ENCODE measurements at regions not wholly inside any gene's neighbourhood (a gene's known extent, or its start where the extent isn't known, plus 50 kb on each side); places are given as distances from the start of the nearest gene placed in this dataset.
"Not testable (repeated sequence)": the region's sequence is repeated elsewhere in the genome, so short reads cannot be mapped to it uniquely, and the experiment has no call there.

DNA sequence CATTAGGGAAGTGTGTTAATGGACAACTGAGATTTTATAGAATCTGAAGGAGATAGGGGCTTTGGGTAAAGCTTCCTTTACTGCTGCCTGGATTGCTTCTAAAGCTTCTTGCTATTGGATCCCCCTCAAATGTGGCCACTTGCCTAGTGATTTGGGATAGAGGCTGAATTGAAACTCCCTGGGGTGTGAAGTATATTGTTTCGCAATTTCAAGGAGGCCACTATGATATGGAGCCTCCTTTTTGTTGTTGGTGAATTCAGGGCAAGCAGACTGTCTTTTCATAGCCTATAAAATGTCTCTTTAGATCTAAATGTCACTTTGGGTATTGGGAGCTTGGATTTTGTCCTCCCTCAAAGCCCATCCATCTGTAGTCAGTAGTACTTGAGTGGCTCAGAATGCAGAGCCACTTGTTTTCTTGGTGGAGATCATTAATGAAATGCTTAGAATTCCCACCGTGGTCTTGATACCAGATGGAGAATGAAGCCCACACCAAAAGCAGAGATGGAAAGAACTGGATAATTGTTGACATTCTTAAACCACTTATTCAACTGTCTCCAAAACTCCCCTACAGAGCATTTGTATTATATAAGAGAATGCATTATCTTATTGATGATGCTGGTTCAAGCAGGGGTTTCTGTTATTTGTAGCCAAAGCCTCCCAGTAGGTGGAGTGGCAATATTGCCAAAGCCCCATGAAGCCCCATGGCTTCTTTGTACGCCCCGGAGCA lies 144.3 kb upstream of the KCNE2 start:
- DNase-seq, result no peak

GRCh38 chr21:34220556-34221195 lies 143.1 kb upstream of the KCNE2 start:
- no peak for DNase-seq

GRCh38 chr21:34221331-34222030 lies 142.3 kb upstream of the KCNE2 start:
- DNase-seq, result no peak

GRCh38 chr21:34222031-34222335 lies 141.8 kb upstream of the KCNE2 start:
- DNase-seq, result no peak

- no peak for DNase-seq
Measured at GRCh38 chr21:34223376-34223775, 140.4 kb upstream of the KCNE2 start.

- DNase-seq, result no peak
Measured at GRCh38 chr21:34227386-34227852, 136.4 kb upstream of the KCNE2 start.

DNA sequence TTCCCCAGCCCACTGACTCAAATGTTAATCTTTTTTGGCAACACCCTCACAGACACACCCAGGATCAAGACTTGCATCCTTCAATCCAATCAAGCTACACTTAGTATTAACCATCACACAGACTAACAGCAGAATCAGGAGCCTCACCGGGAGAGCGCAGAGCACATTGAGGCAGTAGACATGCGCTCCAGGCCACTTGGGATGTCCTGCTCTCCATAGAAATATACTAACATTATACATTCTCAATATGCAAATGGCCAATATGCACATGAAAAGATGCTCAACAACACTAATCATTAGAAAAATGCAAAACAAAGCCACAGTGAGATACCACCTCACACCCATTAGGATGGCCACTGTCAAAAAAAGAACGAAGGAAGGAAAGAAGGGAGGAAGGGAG lies 135.0 kb upstream of the KCNE2 start:
- peak; percentile 39 for DNase-seq

DNA sequence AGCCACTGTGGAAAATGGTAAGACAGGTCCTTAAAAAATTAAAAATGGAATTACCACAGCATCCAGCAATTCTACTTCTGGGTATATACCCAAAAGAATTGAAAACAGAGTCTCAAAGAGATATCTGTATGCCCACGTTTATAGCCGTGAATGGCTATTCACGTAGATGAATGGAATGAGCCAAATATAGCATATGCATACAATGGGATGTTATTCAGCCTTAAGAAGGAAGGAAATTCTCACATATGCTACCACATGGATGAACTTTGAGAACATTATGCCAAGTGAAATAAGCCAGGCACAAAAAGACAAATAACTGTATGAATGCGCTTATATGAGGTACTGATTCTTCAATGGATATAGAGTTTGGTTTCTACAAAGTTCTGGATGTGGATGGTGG lies 134.5 kb upstream of the KCNE2 start:
- no peak for DNase-seq

DNA sequence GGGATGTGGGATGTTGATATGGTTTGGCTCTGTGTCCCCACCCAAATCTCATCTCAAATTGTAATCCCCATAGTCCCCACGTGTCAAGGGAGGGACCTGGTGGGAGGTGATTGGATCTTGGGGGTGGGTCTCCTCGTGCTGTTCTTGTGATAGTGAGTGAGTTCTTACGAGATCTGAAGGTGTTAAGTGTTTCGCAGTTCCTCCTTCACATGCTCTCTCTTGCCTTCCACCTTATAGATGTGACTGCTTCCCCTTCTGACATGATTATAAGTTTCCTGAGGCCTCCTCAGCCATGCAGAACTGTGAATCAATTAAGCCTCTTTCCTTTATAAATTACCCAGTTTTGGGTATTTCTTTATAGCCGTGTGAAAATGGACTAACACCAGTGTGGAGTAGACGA lies 130.1 kb upstream of the KCNE2 start:
- not testable (repeated sequence) for DNase-seq

GRCh38 chr21:34235514-34235913 lies 128.3 kb upstream of the KCNE2 start:
- peak; percentile 4 for DNase-seq

GRCh38 chr21:34242973-34243372 lies 120.8 kb upstream of the KCNE2 start:
- DNase-seq, result no peak

DNA sequence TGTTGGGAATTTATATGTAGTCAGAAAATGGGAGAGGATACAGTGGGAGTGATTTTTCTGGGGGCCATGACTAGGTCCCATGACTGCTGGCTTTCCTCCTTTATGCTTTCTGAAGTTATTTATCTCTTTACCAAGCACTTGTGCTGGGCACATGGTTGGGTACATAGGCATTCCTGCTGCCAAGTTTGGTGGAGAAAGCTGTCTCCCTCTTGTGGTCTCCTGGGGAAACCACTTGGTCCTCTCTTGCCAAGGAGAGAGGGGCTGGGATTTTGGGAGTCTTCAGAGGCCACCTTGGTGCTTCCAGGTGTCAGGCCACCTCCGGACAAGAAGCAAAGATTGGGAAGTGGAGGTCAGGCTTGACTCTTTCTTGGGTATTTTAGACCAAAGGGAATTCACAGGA lies 120.2 kb upstream of the KCNE2 start:
- peak; percentile 60 for DNase-seq

- no peak for DNase-seq
Measured at GRCh38 chr21:34252751-34253150, 111.1 kb upstream of the KCNE2 start.

GRCh38 chr21:34255073-34255472 lies 108.7 kb upstream of the KCNE2 start:
- DNase-seq, result no peak

DNA sequence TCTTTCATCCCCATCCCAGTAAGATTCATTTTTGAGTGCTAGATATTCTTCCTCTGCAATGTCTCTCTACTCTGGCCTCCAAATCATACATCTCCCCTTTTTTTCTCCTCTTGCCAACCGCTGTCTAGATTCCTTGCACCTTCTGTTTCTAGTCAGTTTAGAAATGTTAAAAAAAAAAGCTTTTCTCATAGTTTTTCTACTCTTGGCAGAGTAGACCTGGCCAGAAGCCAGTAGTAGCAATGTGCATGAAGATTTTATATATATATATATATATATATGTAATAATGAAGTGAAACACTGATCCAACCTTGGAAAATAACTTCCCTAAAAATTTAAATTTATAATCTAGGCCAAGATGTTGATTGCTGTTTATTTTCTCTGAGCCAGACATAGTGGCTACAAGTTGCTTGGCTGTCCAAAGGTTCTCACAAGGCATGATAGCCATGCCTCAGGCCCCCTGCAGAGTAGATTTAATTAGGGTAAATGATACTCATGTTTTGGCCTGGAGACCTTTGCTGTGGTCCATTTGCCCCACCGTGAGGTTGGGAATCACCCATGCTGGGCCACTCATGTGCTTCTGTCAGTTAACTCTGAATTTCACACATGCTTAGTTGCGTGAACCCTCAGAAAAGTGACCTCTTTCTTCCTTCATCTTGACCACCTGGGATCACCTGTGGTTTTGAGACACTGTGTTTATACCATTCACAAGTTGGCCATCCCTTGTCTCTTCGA lies 103.4 kb upstream of the KCNE2 start:
- DNase-seq, result no peak

DNA sequence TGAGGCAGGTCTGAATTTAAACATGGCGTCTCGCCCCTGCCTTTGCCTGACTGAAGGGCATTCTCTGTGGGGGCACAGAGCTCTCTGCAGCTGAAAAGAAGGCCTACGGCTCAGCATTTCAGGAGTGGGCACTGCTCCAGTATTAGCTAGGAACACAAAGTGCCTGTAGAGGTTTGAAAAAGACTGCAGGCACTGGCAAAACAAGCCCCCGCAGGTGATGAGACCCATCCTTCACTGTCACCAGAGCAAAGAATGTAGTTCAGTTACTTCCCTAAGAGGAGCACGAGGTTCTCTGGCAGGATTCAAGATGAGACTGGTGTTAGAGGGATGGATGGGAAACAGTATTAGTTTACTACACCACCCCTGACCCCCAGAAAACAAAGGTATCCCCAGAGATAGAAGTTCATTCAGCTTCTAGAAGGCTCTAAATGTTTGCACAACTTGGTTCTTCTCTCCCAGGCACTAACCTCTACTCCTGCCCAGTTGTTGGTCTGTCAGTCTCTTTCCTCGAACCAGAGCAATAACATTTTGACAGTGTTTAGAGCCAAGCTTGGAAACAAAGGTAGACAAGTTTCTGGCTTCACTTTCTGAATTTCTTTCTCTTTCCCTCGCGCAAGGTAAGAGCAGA lies 101.9 kb upstream of the KCNE2 start:
- DNase-seq, result no peak

- DNase-seq, result no peak
Measured at GRCh38 chr21:34262469-34262845, 101.3 kb upstream of the KCNE2 start.

GRCh38 chr21:34263629-34264028 lies 100.2 kb upstream of the KCNE2 start:
- no peak for DNase-seq

DNA sequence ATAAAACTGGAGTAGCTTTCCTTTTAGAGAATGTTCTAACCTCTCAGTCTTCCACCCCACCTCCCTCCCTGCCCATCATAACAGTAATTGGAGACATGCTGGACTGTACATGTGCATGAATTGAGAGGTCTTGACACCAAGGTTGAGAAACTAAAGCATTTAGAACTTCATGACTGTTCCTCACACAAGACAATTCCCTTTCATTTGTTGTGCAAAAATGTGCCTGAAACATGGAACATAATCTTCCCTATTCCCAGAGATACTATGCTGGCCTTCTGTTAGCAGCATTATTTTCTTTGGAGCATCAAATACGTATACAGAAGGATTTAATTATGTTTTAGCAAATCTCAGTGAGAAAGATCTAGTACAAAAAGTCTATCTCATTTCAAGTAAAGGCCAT lies 97.5 kb upstream of the KCNE2 start:
- DNase-seq, result no peak

DNA sequence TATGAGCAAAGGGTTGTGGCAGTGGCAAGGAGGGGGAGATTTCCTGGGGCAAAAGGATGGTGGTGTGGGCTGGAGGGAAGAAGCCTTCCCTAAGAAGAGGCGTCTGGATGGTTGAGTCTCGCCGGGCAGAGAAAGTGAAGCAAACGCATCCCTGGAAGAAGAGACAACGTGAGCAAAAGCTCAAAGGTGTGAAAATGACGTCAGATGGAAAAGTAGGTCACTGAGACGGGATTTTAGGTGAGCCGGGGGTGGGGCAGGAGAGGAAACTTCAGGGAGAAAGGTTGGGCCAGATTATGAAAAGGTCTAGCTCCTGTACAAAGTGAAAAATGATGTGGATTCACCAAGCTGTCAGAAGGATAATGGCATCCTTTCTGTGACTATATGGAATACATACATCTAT lies 95.3 kb upstream of the KCNE2 start:
- no peak for DNase-seq

GRCh38 chr21:34270411-34270810 lies 93.4 kb upstream of the KCNE2 start:
- DNase-seq, result no peak

DNA sequence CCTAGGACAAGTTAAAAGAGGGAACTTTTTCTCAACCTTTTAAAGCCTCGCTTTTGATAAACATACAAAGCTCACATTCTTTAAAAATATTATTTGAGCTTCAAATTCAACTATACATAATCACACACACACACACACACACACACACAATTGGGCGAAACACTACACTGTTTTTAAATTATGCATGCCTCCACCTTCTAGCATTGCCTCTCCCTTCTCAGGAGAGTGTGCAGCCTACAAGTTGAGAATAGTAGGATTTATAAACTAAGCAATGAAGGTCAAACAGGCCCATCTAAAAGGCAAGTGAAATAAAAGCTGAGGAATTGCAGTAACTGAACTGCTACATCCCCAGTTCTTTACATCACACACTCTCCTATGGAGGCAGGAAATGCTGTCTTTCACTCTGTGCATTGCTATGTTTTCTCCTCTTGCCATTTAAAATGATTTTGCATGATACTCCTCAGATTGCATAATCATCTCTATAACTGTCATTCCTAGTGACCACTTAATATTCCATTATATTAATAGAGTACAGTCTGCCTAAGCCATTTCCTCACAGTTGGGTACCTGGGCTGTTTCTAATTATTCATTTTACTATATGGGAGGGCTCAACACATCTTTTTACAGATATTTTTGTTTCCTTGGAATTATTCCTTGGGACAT lies 92.5 kb upstream of the KCNE2 start:
- DNase-seq, result no peak

DNA sequence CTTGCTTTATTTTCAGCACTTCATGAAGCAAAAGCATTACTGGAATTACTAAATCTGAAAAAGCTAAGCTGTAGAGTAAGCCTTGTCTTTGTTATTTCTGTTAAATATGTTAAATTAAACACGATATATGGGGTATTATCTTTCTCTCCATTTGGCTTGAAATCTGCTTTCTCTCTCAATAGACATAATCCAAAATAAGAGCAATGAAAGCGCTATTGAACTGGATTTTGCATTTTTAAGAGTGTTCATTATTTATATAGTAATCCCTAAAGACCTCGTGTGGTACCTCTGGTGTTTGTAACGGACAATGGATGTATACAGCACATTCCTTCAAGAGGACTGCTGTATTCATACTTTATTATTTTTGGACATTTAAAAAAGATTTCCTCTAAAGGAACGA lies 91.5 kb upstream of the KCNE2 start:
- DNase-seq, result no peak
